Endothelial cell of umbilical vein (primary cell): ENCODE measurements at regions not wholly inside any gene's neighbourhood (a gene's known extent, or its start where the extent isn't known, plus 50 kb on each side); places are given as distances from the start of the nearest gene placed in this dataset.
"Not testable (repeated sequence)": the region's sequence is repeated elsewhere in the genome, so short reads cannot be mapped to it uniquely, and the experiment has no call there.

Source experiments
- CTCF ChIP-seq, 2 donors: IDR thresholded peaks; 1 replicate in 1 of 2; 2 replicates in 1 of 2; pipeline ENCODE4 v1.5.1; 2011; ENCODE audit warnings: low read length in 2 of 2, mild to moderate bottlenecking in 2 of 2, moderate library complexity in 2 of 2, control low read depth in 1 of 2, inconsistent platforms in 1 of 2, low read depth in 1 of 2; ENCODE audit not compliant: insufficient read depth in 1 of 2; ENCODE audit errors: extremely low read depth in 1 of 2
- EZH2 ChIP-seq: IDR thresholded peaks from 2 replicates; pipeline ENCODE4 v1.6.1; 2012; ENCODE audit warnings: borderline replicate concordance, low read depth, mild to moderate bottlenecking, moderate library complexity, low read length, inconsistent platforms; ENCODE audit not compliant: severe bottlenecking
- FOS ChIP-seq: IDR thresholded peaks from 2 replicates; pipeline ENCODE4 v1.6.1; 2011; ENCODE audit warnings: mild to moderate bottlenecking, low read length, moderate library complexity, borderline replicate concordance; ENCODE audit not compliant: insufficient read depth
- GATA2 ChIP-seq: IDR thresholded peaks from 2 replicates; pipeline ENCODE4 v1.7.0; 2011; ENCODE audit warnings: low read depth, mild to moderate bottlenecking, moderate library complexity, mixed read lengths, low read length; ENCODE audit not compliant: insufficient read length, insufficient read depth
- JUN ChIP-seq: IDR thresholded peaks from 2 replicates; pipeline ENCODE4 v1.6.1; 2011; ENCODE audit warnings: borderline replicate concordance, low read depth; ENCODE audit not compliant: insufficient read length, insufficient read depth
- MAX ChIP-seq: IDR thresholded peaks from 2 replicates; pipeline ENCODE4 v1.6.1; 2011; ENCODE audit not compliant: insufficient read depth, insufficient read length
- MYC ChIP-seq: IDR thresholded peaks from one replicate; pipeline ENCODE4 v1.6.1; 2011; ENCODE audit warnings: mild to moderate bottlenecking, low read depth, low read length
- POLR2A ChIP-seq: IDR thresholded peaks from 2 replicates; pipeline ENCODE4 v1.6.1; 2012; ENCODE audit warnings: low read depth, mild to moderate bottlenecking, control low read depth, low read length
- POLR2AphosphoS5 ChIP-seq: IDR thresholded peaks from 2 replicates; pipeline ENCODE4 v1.6.1; 2012; ENCODE audit warnings: low read depth, mild to moderate bottlenecking, control low read depth, low read length, moderate library complexity; ENCODE audit not compliant: insufficient read depth

GRCh38 chr5:157938101-157938500 lies 79.2 kb upstream of the CLINT1 start:
- TF ChIP-seq MAX; POLR2A; POLR2AphosphoS5; CTCF (IDR thresholded peaks at IDR 0.05; ENCODE audit: extremely low read depth in 1 of 2, insufficient read depth in 1 of 2, low read depth in 1 of 2, low read length in 2 of 2); EZH2; MYC; GATA2; JUN; FOS: not testable (repeated sequence)
